IMR-90 (cell line): ENCODE measurements at regions not wholly inside any gene's neighbourhood (a gene's known extent, or its start where the extent isn't known, plus 50 kb on each side); places are given as distances from the start of the nearest gene placed in this dataset.
A peak's percentile ranks its signal among the peaks of the same experiment; 100 is the strongest.

Experiments
- ATAC-seq: fragments of 200-7000 bp; cut with Tn5 transposase; 2 replicates; pipeline ENCODE4 v1.9.1; 2020; ENCODE audit warnings: low read depth, mild to moderate bottlenecking, moderate library complexity
- BruUV-seq: library from RNA; stranded (reverse); fragments of 400-500 nt; replicated peaks from 2 replicates; lab custom pipeline; 2021; lab: Mats Ljungman, UMichigan
- CTCF ChIA-PET: fragments of 300-600 bp; formaldehyde crosslinking; extraction: SDS; loops from one replicate; lab custom pipeline; 2021; ENCODE audit warnings: antibody characterized with exemption; lab: Yijun Ruan, JAX
- POLR2A ChIA-PET: fragments of 300-600 bp; sonication (Branson Sonifier 250); formaldehyde crosslinking; loops from one replicate; lab custom pipeline; 2022; ENCODE audit warnings: antibody characterized with exemption; ENCODE audit not compliant: unreplicated experiment; lab: Charles Lee
- DNase-seq: peaks from one replicate; pipeline ENCODE4 v3.0.0; 2013
- H2AFZ ChIP-seq: replicated peaks from 2 replicates; pipeline ENCODE3; 2013; ENCODE audit warnings: low read length, mild to moderate bottlenecking; ENCODE audit not compliant: poor library complexity
- H2AK5ac ChIP-seq: 2 replicates; pipeline ENCODE4 v1.6.1; 2013; ENCODE audit warnings: low read depth, low read length, inconsistent platforms
- H2AK9ac ChIP-seq: replicated peaks from 2 replicates; pipeline ENCODE3; 2013; ENCODE audit warnings: mild to moderate bottlenecking, low read depth, low read length, moderate library complexity; ENCODE audit not compliant: poor library complexity
- H2BK120ac ChIP-seq: 2 replicates; pipeline ENCODE4 v1.6.1; 2013; ENCODE audit warnings: low read depth, low read length, inconsistent platforms
- H2BK15ac ChIP-seq: 3 replicates; pipeline ENCODE4 v1.6.1; 2013; ENCODE audit warnings: low read depth, low read length, inconsistent platforms
- H2BK20ac ChIP-seq: 2 replicates; pipeline ENCODE4 v1.6.1; 2013; ENCODE audit warnings: low read depth, mild to moderate bottlenecking, inconsistent platforms, low read length, moderate library complexity
- H2BK5ac ChIP-seq: 2 replicates; pipeline ENCODE4 v1.6.1; 2013; ENCODE audit warnings: mild to moderate bottlenecking, low read depth, low read length, inconsistent platforms; ENCODE audit not compliant: poor library complexity, severe bottlenecking
- H3K14ac ChIP-seq: replicated peaks from 2 replicates; pipeline ENCODE4 v1.6.1; 2013; ENCODE audit warnings: low read depth, low read length, inconsistent platforms
- H3K18ac ChIP-seq: 2 replicates; pipeline ENCODE4 v1.6.1; 2013; ENCODE audit warnings: low read depth, low read length, control low read depth
- H3K23ac ChIP-seq: 2 replicates; pipeline ENCODE4 v1.6.1; 2013; ENCODE audit warnings: low read depth, low read length, inconsistent platforms
- H3K27ac ChIP-seq: 2 replicates; pipeline ENCODE4 v1.5.1; 2013; ENCODE audit warnings: mild to moderate bottlenecking, control low read depth, low read length; ENCODE audit not compliant: insufficient read depth
- H3K27me3 ChIP-seq: 2 replicates; pipeline ENCODE4 v1.6.1; 2013; ENCODE audit warnings: low read length; ENCODE audit not compliant: control insufficient read depth, insufficient read depth
- H3K36me3 ChIP-seq: 2 replicates; pipeline ENCODE4 v1.6.1; 2013; ENCODE audit warnings: low read length, mixed read lengths; ENCODE audit not compliant: control insufficient read depth, insufficient read depth
- H3K4ac ChIP-seq: 2 replicates; pipeline ENCODE4 v1.6.1; 2013; ENCODE audit warnings: low read depth, low read length, inconsistent platforms
- H3K4me1 ChIP-seq: 2 replicates; pipeline ENCODE4 v1.6.1; 2013; ENCODE audit warnings: low read length, mixed read lengths; ENCODE audit not compliant: control insufficient read depth, insufficient read depth
- H3K4me2 ChIP-seq: 2 replicates; pipeline ENCODE4 v1.6.1; 2013; ENCODE audit warnings: low read depth, mild to moderate bottlenecking, control low read depth, low read length, moderate library complexity
- H3K4me3 ChIP-seq: 2 replicates; pipeline ENCODE4 v1.5.1; 2013; ENCODE audit warnings: low read depth, mild to moderate bottlenecking, control low read depth, low read length, moderate library complexity; ENCODE audit not compliant: insufficient read depth
- H3K56ac ChIP-seq: 2 replicates; pipeline ENCODE4 v1.6.1; 2013; ENCODE audit warnings: low read length, inconsistent platforms; ENCODE audit not compliant: insufficient read depth; ENCODE audit errors: extremely low read depth
- H3K79me1 ChIP-seq, 2 experiments: 2 replicates each; pipeline ENCODE4 v1.6.1; 2013; ENCODE audit warnings: low read length in 2 of 2, inconsistent platforms in 1 of 2, low read depth in 1 of 2
- H3K9ac ChIP-seq: 2 replicates; pipeline ENCODE4 v1.6.1; 2013; ENCODE audit warnings: low read depth, low read length, control low read depth
- H3K9me1 ChIP-seq: 2 replicates; pipeline ENCODE4 v1.6.1; 2013; ENCODE audit warnings: low read length, inconsistent platforms; ENCODE audit not compliant: insufficient read depth
- H3K9me3 ChIP-seq: 2 replicates; pipeline ENCODE4 v1.6.1; 2013; ENCODE audit warnings: low read length; ENCODE audit not compliant: control insufficient read depth, insufficient read depth
- H4K20me1 ChIP-seq: 2 replicates; pipeline ENCODE4 v1.6.1; 2013; ENCODE audit warnings: low read length, inconsistent platforms; ENCODE audit not compliant: insufficient read depth
- H4K5ac ChIP-seq: 2 replicates; pipeline ENCODE4 v1.6.1; 2013; ENCODE audit warnings: mild to moderate bottlenecking, low read depth, low read length, control low read depth
- H4K8ac ChIP-seq, 2 experiments: 2 replicates each; pipeline ENCODE4 v1.6.1; 2013; ENCODE audit warnings: low read depth in 2 of 2, low read length in 2 of 2, control low read depth in 1 of 2, inconsistent platforms in 1 of 2
- H4K91ac ChIP-seq: 2 replicates; pipeline ENCODE4 v1.6.1; 2013; ENCODE audit warnings: low read depth, low read length, inconsistent platforms; ENCODE audit not compliant: insufficient read depth
- BHLHE40 ChIP-seq: fragments of 150-350 bp; IDR thresholded peaks from 2 replicates; pipeline ENCODE4 v1.6.1; 2016; ENCODE audit warnings: mild to moderate bottlenecking, low read depth, low read length
- CEBPB ChIP-seq: IDR thresholded peaks from 2 replicates; pipeline ENCODE4 v1.6.1; 2012; ENCODE audit warnings: low read depth, low read length, improper control_type of control experiment
- CHD1 ChIP-seq: IDR thresholded peaks from 2 replicates; pipeline ENCODE4 v1.6.1; 2012; ENCODE audit warnings: low read depth, low read length, improper control_type of control experiment
- CTCF ChIP-seq: conservative IDR thresholded peaks from 2 replicates; pipeline ENCODE4 v1.5.1; 2012; ENCODE audit warnings: mild to moderate bottlenecking, low read depth, low read length, improper control_type of control experiment
- ELK1 ChIP-seq: fragments of 150-350 bp; IDR thresholded peaks from 2 replicates; pipeline ENCODE4 v1.6.1; 2016; ENCODE audit warnings: low read depth, mild to moderate bottlenecking, low read length, moderate library complexity, borderline replicate concordance
- FOS ChIP-seq: fragments of 150-350 bp; IDR thresholded peaks from 2 replicates; pipeline ENCODE4 v1.6.1; 2016; ENCODE audit warnings: low read depth, low read length
- MAFK ChIP-seq: IDR thresholded peaks from 2 replicates; pipeline ENCODE4 v1.6.1; 2012; ENCODE audit warnings: low read depth, low read length, improper control_type of control experiment
- MAZ ChIP-seq: IDR thresholded peaks from 2 replicates; pipeline ENCODE4 v1.6.1; 2012; ENCODE audit warnings: low read depth, mild to moderate bottlenecking, low read length, improper control_type of control experiment, moderate library complexity, borderline replicate concordance
- MXI1 ChIP-seq: IDR thresholded peaks from 2 replicates; pipeline ENCODE4 v1.6.1; 2012; ENCODE audit warnings: low read depth, mild to moderate bottlenecking, low read length, moderate library complexity, borderline replicate concordance
- NFE2L2 ChIP-seq: fragments of 150-350 bp; IDR thresholded peaks from 2 replicates; pipeline ENCODE4 v1.6.1; 2016; ENCODE audit warnings: low read depth, mild to moderate bottlenecking, low read length
- POLR2A ChIP-seq: IDR thresholded peaks from 2 replicates; pipeline ENCODE4 v1.6.1; 2012; ENCODE audit warnings: mild to moderate bottlenecking, low read depth, low read length
- RAD21 ChIP-seq: IDR thresholded peaks from 2 replicates; pipeline ENCODE4 v1.6.1; 2012; ENCODE audit warnings: low read length, improper control_type of control experiment
- RCOR1 ChIP-seq: IDR thresholded peaks from 2 replicates; pipeline ENCODE4 v1.6.1; 2012; ENCODE audit warnings: mild to moderate bottlenecking, low read length, improper control_type of control experiment; ENCODE audit not compliant: insufficient replicate concordance
- RFX5 ChIP-seq: IDR thresholded peaks from 2 replicates; pipeline ENCODE4 v1.8.0; 2012; ENCODE audit warnings: low read depth, mild to moderate bottlenecking, low read length, moderate library complexity
- SMC3 ChIP-seq: fragments of 150-350 bp; IDR thresholded peaks from 2 replicates; pipeline ENCODE4 v1.6.1; 2016; ENCODE audit warnings: low read depth, mild to moderate bottlenecking, antibody characterized with exemption, low read length, moderate library complexity
- USF2 ChIP-seq: fragments of 150-350 bp; IDR thresholded peaks from 2 replicates; pipeline ENCODE4 v1.6.1; 2017; ENCODE audit warnings: mild to moderate bottlenecking, antibody characterized with exemption, low read length, low read depth
- WGBS, 2 experiments: methylation state at CpG; one replicate each; pipeline versions ENCODE4 v1.1.5 to v1.1.7; 2013; ENCODE audit warnings: missing lambda C conversion rate in 2 of 2; ENCODE audit not compliant: insufficient read length in 1 of 2; ENCODE audit errors: extremely low coverage in 2 of 2; 5-methylcytosine and 5-hydroxymethylcytosine counted together
- dilution Hi-C: fragments of 300-500 bp; cut with HindIII; formaldehyde crosslinking; loops from one replicate; pipeline ENCODE4 v1.14.3; 2018; ENCODE audit warnings: low sequenced_read_pairs; ENCODE audit not compliant: unreplicated experiment
- in situ Hi-C: fragments of 300-500 bp; cut with MboI; formaldehyde crosslinking; loops from 3 replicates; pipeline ENCODE4 v1.14.3; 2019; ENCODE audit warnings: low sequenced_read_pairs, inconsistent platforms, mixed read lengths
- intact Hi-C: fragments of 100-400 bp; cut with micrococcal nuclease; formaldehyde crosslinking; loops from 2 replicates; pipeline ENCODE4 v1.10.0; 2022

- BruUV-seq: no TSS peak
- 0 out of 2 replicates have a peak overlapping the region, but pooled peaks have one; percentile 31 for H2AK5ac ChIP-seq
- TF ChIP-seq CHD1 (no peak), POLR2A (no peak), MAZ (no peak), CTCF (no peak), NFE2L2 (no peak), USF2 (no peak), ELK1 (no peak), RFX5 (no peak), RCOR1 (no peak), RAD21 (no peak), MAFK (no peak), SMC3 (no peak), FOS (no peak), CEBPB (no peak), BHLHE40 (no peak), MXI1 (no peak)
- H3K36me3 ChIP-seq: no peaks in the 10 kb centered on the region
- no peak overlapping the region for H3K14ac ChIP-seq
- no peak overlapping the region for H4K5ac ChIP-seq
- no peak overlapping the region for H4K91ac ChIP-seq
- no peak overlapping the region for H2AFZ ChIP-seq
- H2BK20ac ChIP-seq: no peak overlapping the region
- no peak overlapping the region for H3K18ac ChIP-seq
- H3K79me1 ChIP-seq: no peaks in the 10 kb centered on the region
- no peak overlapping the region for H3K4me3 ChIP-seq
- H3K9me1 ChIP-seq: peaks cover 6% of the 10 kb centered on the region
- no peak overlapping the region for H2BK15ac ChIP-seq
- intact Hi-C loops: no loop called here
- ChIA-PET POLR2A (no interaction called here), CTCF (no interaction called here)
- H3K4me2 ChIP-seq: no peak overlapping the region
- H2AK9ac ChIP-seq: no peak overlapping the region
- no peak overlapping the region for H3K9ac ChIP-seq
- H4K8ac ChIP-seq: no peak overlapping the region
- no peak for ATAC-seq
- no peak overlapping the region for H3K27ac ChIP-seq
- H3K4me1 ChIP-seq: peaks cover 6% of the 10 kb centered on the region
- no peak overlapping the region for H3K56ac ChIP-seq
- H2BK120ac ChIP-seq: no peak overlapping the region
- no peaks in the 10 kb centered on the region for H3K9me3 ChIP-seq
- H3K4ac ChIP-seq: no peak overlapping the region
- in situ Hi-C loops: no loop called here
- no peaks in the 10 kb centered on the region for H3K27me3 ChIP-seq
- H3K23ac ChIP-seq: no peak overlapping the region
- H2BK5ac ChIP-seq: no peak overlapping the region
- H4K20me1 ChIP-seq: no peaks in the 10 kb centered on the region
- no peak for DNase-seq
- 96% methylated on average over 16 of the region's 24 CpGs; no CpG with 5 or more reads in 1 of the 2 experiments for WGBS, 2 experiments
- dilution Hi-C loops: no loop called here
Observed at GRCh38 chr16:86894029-86894567, 315.7 kb downstream of the FOXL1 start.
